GM19035 (cell line): ENCODE measurements at regions not wholly inside any gene's neighbourhood (a gene's known extent, or its start where the extent isn't known, plus 50 kb on each side); places are given as distances from the start of the nearest gene placed in this dataset.
"Not testable (repeated sequence)": the region's sequence is repeated elsewhere in the genome, so short reads cannot be mapped to it uniquely, and the experiment has no call there.

ENCODE experiments used
- ATAC-seq: cut with Tn5 transposase; IDR thresholded peaks from one replicate; pipeline ENCODE4 v1.9.1; 2021; ENCODE audit not compliant: unreplicated experiment

GRCh38 chr13:84816567-84817105 is 934.4 kb upstream of the SLITRK1 start:
- ATAC-seq, result no peak

- ATAC-seq, result no peak
Measured at GRCh38 chr13:84812789-84813188, 930.5 kb upstream of the SLITRK1 start.

DNA sequence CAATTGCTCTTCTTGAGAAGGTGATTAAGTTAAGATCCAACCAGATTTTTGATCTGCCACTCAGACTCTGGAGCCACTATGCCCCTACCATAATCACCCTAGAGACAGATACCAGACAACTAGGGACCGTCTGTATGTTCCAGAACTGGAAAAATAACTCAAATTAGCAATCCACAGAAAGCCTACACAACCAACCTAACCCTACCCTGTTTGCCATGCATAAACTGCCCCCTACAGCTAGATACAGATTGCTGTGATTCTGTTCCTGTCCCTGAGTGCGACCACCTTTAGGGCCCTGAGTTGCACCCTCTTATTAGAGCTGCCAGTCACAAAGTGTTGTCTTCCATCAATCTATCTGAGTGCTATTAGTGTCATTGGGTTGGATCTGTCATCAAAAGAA is 929.8 kb upstream of the SLITRK1 start:
- ATAC-seq, result no peak

GRCh38 chr13:84810781-84811180 is 928.5 kb upstream of the SLITRK1 start:
- ATAC-seq, result no peak

- no peak for ATAC-seq
Measured at GRCh38 chr13:84802073-84802472, 919.8 kb upstream of the SLITRK1 start.

GRCh38 chr13:84784443-84785153 is 902.3 kb upstream of the SLITRK1 start:
- no peak for ATAC-seq

DNA sequence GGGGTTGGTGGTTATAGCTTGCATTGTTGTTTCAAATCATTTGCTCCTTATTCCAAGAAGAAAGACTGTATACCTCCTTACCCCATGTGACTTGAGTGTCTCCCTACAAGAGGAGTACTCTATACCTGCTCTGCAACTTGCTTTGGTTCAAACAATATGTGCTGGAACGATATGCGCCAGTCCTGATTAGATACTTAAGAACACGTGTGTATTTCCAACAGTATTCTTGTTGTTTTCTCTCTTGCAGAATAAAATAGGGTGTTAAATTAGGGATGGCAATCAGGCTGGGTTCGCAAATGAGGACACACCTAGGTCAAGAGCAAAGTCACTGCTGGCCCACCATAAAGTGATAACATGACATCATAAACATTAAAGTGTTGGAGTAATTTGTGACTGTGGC is 895.0 kb upstream of the SLITRK1 start:
- ATAC-seq, result no peak

- ATAC-seq, result no peak
Measured at GRCh38 chr13:84776593-84776992, 894.3 kb upstream of the SLITRK1 start.

- not testable (repeated sequence) for ATAC-seq
Measured at GRCh38 chr13:84775920-84776319, 893.6 kb upstream of the SLITRK1 start.

GRCh38 chr13:84774111-84774510 is 891.8 kb upstream of the SLITRK1 start:
- ATAC-seq, result no peak

DNA sequence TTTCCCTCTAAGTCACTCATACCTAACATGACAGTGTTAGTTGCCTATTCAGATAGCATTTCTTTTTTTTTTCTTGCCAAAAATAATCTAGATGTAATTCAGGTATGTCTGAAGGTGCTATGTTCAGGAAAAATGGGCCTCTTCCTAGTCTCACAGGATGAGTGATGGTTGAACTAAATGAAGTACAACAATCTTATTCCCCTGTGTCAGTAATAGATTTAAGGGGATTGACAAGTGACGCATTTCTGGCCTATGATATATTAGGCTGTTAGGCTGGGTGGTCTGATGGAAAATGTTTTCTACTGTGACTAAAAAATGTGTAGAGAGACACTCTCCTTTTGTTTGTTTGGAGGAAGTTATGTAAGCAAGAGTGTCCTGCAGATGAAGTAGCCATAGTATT is 878.7 kb upstream of the SLITRK1 start:
- ATAC-seq, result no peak

GRCh38 chr13:84749126-84749525 is 866.9 kb upstream of the SLITRK1 start:
- ATAC-seq, result no peak

DNA sequence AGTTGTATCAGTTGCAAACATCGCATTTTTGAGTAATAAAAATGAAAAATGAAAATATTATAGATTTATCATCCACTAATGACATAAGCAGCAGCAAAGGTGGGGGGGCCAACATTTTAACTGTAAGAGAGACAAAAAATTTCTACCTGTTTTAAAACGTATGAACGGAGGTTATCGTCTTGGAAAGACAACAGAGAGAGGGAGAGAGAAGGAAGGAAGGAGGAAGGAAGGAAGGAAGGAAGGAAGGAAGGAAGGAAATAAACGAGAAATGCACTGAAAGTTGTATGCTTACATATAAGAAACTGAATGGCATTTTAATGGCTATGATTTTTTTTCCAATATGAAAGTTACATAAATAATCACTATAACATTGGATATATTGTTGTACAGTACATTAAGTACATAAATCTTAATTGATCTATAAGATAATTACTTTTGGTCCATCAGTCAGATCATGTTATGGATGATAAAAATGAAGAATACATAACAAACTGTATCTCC is 862.8 kb upstream of the SLITRK1 start:
- no peak for ATAC-seq

DNA sequence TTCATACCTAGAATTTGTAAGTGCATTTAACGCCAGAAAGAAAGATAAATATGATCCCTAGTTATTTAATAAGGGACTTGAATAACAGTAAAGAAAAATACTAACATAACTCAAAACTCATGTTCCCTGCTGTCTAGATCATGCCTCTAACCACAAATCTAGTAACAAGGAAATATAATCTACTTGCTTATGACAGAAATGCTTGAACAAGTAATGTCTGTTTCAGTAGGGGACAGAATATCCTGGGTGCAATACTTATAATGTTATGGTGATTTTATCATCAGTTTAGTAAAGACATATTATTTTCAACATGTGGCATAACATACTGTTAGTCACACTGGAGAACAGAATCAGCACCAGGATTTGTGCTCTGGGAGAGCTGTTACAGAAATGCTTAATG is 861.9 kb upstream of the SLITRK1 start:
- ATAC-seq, result no peak

DNA sequence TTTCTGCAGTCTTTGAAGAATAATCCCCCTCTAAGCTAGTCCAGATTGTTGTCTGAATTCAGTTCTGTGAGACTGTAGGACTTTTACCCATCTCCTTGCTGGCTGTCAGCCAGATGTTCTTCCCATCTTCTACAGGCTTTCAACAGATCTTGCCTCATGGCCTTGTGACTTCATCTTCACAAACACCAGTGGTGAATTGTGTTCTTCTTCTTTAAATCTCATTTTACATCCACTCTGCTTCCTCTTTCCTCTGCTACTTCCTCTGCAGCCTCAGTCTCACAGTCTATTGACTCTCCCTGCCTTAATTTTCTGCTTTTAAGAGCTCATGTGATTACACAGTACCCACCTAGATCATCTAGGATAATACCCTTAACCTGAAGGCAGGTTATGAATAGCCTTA is 859.0 kb upstream of the SLITRK1 start:
- ATAC-seq, result no peak

GRCh38 chr13:84739021-84739420 is 856.7 kb upstream of the SLITRK1 start:
- no peak for ATAC-seq

DNA sequence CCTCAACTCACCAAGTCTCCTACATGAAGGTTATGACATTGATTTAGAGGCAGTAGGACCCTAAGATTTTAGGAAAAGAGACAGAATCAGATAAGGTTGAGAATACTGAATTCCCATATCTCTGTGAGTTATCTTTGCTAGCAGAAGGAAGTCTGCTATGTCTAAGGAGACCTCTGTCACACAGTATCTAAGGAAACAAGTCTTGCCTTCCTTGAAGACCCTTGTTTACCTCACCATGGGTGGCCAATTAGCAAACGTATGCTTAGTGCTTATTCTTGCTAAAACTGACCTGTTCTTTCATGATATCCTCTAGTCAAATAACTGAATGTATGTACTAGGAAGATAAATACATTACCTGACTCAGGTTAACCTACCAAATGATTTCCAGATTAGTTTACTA is 855.4 kb upstream of the SLITRK1 start:
- ATAC-seq, result no peak

DNA sequence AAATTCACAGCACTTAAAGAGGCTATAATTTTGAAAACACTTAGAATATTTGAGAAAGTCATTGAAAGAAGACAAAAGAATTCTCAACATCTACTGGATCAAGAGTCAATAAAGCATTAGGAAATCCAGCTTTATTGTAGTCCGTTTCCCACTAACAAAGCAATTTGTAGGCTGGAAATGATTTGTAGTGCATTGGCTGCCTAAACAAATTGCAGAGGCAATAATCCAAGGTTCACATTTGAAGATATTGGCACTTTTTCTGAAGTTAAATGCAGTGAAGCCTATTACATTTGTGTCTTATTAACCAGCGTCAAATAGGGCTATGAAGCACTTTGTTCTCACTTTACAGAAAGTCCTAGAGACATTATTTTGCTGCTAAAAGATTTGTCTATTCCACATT is 848.1 kb upstream of the SLITRK1 start:
- ATAC-seq, result no peak

DNA sequence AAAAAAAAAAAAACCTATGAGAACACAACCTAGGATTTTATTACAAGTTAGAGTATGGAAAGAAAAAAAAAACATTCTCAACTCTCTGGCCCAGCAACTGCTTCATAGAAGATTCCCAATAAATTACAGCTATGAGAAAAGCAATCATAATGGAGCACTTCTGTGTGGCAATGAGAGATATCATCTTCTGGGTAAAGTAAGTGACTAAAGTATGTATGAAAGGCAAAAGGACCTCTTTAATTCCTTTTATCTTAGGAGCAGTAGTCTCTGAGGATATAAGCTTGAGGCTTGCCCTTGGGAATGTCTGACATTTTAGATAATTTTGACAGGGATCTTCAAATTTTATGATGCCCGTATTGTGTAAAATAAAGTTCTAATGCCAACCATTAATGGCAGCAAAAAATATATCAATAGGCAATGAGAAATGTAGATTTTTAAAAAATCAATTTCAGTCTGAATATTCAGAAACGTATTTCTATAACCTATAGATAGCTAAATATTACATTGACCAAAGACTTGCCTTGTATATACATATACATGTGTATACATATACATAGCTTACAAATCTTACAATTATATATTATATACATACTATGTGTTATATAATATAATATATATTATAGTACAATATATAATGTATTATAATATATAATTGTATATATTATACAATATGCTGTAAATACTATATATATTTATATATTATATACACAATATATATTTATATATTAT is 823.9 kb upstream of the SLITRK1 start:
- ATAC-seq, result no peak

- no peak for ATAC-seq
Measured at GRCh38 chr13:84702174-84702573, 819.9 kb upstream of the SLITRK1 start.

DNA sequence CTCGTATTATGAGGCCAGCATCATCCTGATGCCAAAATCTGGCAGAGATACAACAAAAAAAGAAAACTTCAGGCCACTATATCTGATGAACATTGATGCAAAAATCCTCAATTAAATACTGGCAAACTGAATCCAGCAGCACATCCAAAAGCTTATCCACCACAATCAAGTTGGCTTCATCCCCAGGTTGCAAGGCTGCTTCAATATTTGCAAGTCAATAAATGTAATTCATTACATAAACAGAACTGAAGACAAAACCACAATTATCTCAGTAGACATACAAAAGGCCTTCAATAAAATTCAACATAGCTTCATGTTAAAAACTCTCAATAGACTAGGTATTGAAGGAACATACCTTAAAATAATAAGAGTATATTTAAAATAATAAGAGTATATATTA is 815.3 kb upstream of the SLITRK1 start:
- ATAC-seq, result not testable (repeated sequence)

- no peak for ATAC-seq
Measured at GRCh38 chr13:84686973-84687372, 804.7 kb upstream of the SLITRK1 start.
